ENCODE measurements at regions not wholly inside any gene's neighbourhood (a gene's known extent, or its start where the extent isn't known, plus 50 kb on each side); places are given as distances from the start of the nearest gene placed in this dataset.

DNA sequence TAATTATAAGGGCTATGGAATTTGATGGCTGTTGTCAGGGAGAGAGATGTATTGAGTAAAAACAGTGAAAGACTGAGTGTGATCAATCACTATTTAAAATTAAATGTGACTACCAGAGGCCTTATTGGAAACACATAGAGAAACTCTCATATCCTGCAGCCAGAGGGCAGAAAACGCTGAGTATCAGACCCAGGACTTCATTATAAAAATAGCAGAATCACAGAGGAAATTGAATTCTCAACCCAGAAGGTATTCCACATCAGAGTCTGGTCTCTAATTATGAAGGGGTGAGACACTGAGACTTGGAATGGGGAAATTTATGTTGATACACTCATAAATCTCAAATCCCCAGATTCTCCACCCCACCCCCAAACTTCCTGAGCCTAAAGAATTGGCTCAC is 69.5 kb upstream of the IL6 start:
- DNase-seq, result no peak

GRCh38 chr7:22655781-22656180 is 71.2 kb upstream of the IL6 start:
- no peak for DNase-seq

DNA sequence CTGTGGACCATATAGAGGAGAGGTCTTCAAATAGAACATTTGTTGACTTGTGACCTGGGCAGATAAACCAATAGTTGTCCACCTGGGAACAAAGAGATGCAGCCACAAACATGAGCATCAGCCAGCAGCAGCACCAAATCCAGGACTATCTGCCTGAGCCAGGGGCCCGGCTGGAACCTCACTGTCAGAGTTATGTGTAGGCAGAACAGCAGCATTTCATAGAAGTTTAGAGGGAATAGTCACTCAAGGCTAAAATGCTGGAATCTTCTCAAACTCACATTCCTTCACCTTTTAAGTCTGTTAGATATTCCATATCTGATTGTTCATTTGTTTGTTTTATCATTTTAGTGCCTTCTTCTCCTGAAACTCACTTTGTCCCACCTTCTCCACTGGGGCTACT is 72.2 kb upstream of the IL6 start:
- DNase-seq, result no peak

DNA sequence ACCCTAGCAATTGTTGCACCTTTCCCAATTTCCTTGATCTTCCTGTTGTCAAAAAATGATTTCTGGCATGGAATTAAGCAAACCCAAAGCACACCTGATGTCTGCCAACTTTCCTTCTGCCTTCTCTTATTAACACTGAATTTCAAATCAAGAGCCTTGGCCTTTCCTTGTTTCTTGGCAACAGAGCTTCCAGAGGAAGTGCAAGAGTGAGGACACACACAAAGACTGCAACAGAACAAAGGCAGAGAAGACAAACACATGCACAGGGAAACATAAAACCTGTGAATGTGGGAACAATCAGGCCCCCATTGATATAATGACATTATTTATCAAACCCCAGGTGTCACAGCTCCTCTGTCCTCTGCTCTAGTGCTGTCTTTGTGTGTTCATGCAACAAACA is 73.0 kb upstream of the IL6 start:
- DNase-seq, result peak; percentile 89

- DNase-seq, result no peak
These were observed 75.3 kb upstream of the IL6 start for GRCh38 chr7:22651534-22652243.

- no peak for DNase-seq
These were observed 76.0 kb upstream of the IL6 start for GRCh38 chr7:22651036-22651435.

DNA sequence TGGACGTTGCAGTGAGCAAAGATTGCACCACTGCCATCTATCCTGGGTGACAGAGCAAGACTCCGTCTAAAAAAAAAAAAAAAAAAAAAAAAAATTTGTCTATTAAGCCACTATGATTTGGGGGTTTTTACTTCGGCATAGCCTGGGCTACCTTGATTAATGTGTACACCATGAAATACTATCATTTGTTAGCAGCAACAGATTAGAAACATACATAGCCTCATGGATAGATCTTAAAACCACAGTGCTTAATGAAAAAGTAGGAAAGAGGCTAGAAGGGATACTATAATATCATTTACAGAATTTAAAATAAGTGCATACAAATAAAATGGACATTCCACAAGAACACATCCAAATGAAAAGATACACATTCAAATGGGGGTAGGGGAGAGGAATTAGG is 77.3 kb upstream of the IL6 start:
- DNase-seq, result no peak

GRCh38 chr7:22647451-22648257 is 79.3 kb upstream of the IL6 start:
- no peak for DNase-seq

DNA sequence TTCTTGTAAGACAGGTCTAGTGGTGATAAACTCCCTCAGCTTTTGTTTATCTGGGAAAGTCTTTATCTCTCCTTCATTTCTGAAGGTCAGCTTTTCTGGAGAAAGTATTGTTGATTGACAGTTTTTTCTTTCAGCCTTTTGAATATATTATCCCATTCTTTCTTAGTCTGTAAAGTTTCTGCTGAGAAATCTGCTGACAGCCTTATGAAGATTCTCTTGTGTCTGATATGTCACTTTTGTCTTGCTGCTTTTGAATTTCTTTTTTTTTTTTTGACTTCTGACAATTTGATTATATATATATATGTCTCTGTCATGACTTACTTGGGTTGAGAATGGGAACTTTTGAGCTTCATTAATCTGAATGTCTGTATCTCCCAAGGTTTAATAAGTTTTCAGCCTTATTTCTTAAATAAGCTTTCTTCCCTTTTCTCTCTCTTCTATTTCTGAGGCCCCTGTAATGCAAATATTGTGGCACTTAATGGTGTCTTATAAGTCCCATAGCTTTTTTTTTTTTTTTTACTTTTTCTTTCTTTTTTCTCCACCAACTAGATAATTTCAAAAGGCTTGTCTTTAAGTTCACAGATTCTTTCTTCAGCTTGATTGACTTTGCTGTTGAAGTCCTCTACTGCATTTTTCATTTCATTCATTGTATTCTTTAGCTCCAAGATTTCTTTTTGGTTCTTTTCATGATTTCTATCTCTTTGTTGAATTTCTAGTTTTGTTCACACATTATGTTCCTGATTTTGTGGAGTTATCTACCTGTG is 81.4 kb upstream of the IL6 start:
- DNase-seq, result no peak

GRCh38 chr7:22642454-22642853 is 84.5 kb upstream of the IL6 start:
- no peak for DNase-seq

DNA sequence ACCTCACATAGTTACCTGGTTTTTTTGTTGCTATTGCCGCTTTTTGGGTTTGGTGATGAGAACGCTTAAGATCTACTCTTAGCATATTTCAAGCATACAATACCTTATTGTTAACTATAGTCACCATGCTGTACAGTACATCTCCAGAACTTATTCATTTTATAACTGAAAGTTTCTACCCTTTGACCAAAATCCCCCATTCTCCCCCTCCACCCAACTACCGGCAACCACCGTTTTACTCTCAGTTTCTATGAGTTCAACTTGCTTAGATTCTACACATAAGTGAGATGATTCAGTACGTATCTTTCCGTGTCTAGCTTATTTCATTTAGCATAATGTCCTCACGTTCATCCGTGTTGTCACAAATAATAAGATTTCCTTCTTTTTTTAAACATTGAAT is 86.7 kb upstream of the IL6 start:
- DNase-seq, result no peak

- no peak for DNase-seq
These were observed 87.6 kb upstream of the IL6 start for GRCh38 chr7:22639396-22639795.

- no peak for DNase-seq
These were observed 91.7 kb upstream of the IL6 start for GRCh38 chr7:22635349-22635748.

DNA sequence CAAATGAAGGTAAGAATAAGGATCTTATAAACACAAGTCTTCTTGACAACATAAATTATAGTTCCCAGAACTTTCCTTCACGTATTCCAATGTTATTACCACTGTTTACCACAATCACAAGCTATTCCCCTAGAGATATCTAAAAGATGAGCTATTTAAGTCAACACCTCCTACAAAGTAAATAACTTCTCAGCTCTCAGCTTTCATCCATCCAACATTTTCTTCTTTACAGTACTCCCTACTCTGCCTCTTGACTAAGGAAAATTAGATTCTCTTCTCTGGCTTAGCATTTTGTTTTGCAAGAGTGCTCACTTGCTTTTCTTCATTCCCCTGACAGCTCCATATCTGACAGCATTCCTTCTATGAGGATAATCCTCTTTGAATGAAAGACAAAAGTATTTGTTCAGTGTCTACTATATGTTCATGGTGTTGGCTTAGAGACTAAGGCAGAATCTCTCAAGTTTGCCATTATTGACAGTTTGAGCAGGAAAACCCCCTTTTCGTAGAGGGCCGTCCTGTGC is 93.0 kb upstream of the IL6 start:
- no peak for DNase-seq

GRCh38 chr7:22633286-22633953 is 93.6 kb upstream of the IL6 start:
- DNase-seq, result no peak

DNA sequence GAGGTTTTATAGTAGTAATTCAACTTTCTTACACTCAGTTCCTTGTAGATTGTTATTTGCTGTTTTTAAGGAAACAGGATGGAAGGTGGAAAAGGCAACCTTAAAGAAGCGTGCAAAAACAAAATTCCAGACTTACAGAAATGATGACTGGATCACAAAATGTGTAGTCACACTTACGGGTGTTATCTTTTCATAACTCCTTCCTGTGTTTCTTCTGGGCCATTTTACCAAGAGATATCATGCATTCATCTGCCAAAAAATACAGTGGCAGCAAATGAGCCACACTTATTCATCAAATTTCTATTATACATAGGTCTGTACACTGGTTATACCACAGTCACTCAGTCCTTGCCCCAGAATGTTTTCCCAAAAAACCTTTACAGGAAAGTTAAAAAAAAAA is 94.3 kb upstream of the IL6 start:
- DNase-seq, result no peak

DNA sequence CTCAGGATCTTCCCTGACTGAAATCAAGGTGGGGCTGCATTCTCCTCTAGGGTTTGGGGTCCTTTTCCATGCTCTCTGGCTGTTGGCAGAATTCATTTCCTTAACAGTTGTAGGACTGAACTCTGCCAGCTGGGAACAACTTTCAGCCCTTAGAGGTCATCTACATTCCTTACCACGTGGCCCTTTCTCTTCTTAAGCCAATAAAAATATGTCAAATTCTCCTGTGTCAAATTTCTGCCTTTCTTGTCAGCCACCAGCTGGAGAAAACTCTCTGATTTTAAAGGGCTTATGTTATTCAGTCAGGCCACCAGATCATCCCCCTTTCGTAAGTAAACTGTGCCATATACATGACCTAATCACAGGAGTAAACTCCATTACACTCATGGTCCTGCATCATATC is 95.3 kb upstream of the IL6 start:
- DNase-seq, result no peak

- no peak for DNase-seq
These were observed 96.9 kb upstream of the IL6 start for GRCh38 chr7:22630069-22630468.

- DNase-seq, result no peak
These were observed 97.9 kb upstream of the IL6 start for GRCh38 chr7:22629056-22629455.

- DNase-seq, result no peak
These were observed 98.9 kb upstream of the IL6 start for GRCh38 chr7:22628112-22628511.

DNA sequence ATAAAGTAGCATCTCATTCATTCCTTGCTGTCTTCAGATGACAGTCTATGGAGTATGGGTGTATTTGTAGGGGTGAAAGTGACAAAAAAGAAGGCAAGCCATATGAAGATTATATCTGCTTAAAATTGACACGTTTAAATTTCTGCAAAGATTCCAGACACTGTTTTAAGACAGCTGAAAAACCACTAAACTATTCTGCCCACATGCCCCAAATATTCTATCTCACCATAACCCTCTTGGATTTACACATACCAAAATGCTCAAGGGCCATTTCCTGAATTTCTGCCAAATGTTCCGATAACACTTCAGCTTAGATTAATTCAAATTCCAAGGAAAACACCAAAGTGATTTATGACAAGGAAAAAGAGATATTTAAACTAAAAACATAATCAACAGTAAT is 99.9 kb upstream of the IL6 start:
- DNase-seq, result no peak

DNA sequence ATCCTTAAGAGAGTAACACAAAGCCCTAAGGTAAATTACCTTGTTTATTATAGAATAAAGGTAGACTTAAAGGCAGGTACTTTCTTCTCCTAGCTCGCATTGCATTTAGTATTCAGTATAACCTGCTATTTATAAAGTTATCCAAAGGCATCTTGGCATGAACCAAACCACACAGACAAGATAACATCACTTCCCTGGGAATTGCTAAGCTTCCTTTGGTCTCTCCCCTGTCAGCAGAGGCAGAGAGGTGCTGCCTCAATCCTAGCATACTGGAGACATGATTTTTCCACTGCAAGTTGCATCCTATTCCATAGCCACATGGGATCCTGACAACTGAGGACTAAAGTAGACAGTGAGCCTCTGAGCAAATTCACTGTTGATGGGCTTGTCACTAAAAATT is 101.7 kb upstream of the IL6 start:
- DNase-seq, result no peak

GRCh38 chr7:22624781-22625180 is 102.2 kb upstream of the IL6 start:
- DNase-seq, result no peak
